Fibroblast of skin of right biceps (primary cell): ENCODE measurements at regions not wholly inside any gene's neighbourhood (a gene's known extent, or its start where the extent isn't known, plus 50 kb on each side); places are given as distances from the start of the nearest gene placed in this dataset.

ENCODE experiments used
- DNase-seq: peaks from one replicate; pipeline ENCODE4 v3.0.0-alpha.2; 2013

DNA sequence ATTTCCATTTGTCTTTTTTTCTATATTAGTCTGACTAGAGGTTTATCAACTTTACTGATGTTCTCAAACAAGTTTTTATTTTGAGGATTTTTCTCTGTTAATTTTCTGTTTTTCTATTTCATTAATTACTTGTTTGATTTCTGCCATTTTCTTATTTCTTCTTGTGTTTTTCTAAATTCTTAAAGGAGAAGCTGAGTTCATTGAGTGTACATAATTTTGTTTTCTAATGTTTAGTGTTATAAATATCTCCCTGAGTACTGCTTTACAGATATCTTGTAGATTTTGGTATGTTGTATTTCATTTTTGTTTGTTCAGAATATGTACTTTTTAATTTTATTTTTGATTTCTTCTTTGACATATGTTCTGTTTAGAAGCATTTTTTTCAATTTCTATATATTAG is 1404.3 kb upstream of the MIR17HG start:
- no peak for DNase-seq

GRCh38 chr13:89950225-89950624 is 1397.3 kb upstream of the MIR17HG start:
- no peak for DNase-seq

DNA sequence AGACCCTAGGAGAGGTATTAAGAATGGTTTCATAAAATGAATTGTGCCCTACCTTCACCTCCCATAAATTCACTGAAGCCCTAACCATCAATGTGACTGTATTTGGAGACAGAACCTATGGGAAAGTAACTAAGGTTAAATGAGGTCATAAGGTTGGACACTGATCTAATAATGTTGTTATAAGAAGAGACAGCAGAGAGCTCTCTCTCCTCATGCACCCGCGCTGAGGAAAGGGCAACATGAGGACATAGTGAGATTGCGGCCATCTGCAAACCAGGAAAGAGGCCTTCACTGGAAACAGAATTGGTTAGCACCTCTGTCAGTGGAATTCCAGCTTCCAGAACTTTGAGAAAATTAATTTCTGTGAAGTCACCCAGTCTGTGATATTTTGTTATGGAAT is 1396.1 kb upstream of the MIR17HG start:
- no peak for DNase-seq

GRCh38 chr13:89953581-89953980 is 1393.9 kb upstream of the MIR17HG start:
- DNase-seq: no peak

GRCh38 chr13:89955773-89956172 is 1391.7 kb upstream of the MIR17HG start:
- no peak for DNase-seq

- no peak for DNase-seq
Observed at GRCh38 chr13:89959074-89959473, 1388.4 kb upstream of the MIR17HG start.

DNA sequence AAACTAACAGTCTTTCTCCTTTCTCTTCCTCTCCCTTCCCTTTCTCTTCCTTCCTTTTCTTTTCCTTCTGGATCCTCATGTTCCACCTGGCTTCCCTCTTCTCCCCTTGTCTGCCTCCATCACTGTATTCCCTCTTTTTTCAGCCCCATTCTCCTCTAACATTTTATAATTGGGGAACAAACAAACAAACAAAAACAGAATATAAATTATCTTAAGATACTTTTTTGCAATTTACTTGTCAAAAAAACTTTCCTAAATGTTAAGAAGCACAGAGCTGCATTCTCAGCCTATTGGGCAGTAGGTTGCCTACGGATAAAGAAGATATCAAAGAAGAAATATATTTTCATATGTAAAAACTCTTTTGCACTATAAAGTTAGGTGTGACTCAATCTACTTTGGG is 1382.2 kb upstream of the MIR17HG start:
- no peak for DNase-seq

GRCh38 chr13:89966524-89966923 is 1381.0 kb upstream of the MIR17HG start:
- DNase-seq: no peak

DNA sequence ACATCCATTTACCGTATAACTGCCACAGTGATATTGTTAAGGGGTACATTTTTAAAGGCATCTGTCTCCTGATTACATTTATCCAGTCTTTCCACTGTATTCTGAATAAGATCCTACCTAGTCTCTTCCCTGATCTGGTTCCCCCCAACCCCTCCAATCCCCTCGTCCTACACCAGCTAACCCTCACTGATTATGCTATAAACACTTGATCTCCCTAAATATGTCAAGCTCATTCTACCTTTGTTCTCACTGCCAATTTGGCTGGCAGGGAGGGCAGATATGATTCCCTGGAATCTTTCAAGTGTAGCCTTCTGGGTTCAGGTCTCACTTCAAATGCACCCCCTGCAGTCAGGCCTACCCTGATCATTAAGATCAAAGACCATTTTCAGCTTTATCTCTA is 1379.8 kb upstream of the MIR17HG start:
- DNase-seq: no peak

GRCh38 chr13:89968470-89968869 is 1379.0 kb upstream of the MIR17HG start:
- DNase-seq: no peak

GRCh38 chr13:89970353-89970709 is 1377.2 kb upstream of the MIR17HG start:
- no peak for DNase-seq

GRCh38 chr13:89977203-89977602 is 1370.3 kb upstream of the MIR17HG start:
- no peak for DNase-seq

DNA sequence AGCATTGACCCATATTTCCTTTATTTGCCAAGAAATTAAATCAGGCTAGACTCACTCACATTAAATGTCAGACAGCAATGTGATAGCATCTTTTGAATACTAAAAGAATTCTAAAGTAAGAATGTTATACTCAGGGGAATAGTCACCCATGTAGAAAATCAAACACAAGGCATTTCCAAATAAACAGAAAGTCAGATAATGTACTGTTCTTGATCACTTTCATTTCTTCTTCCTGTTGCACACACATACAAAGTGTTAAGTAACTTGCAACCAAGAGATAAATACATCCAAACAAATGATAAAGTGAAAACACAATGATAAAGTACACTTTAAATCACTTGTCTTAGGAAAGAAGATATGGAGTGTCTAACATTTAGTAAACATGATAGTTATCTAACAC is 1366.6 kb upstream of the MIR17HG start:
- DNase-seq: no peak

- peak; percentile 17 for DNase-seq
Observed at GRCh38 chr13:89982407-89983095, 1364.9 kb upstream of the MIR17HG start.

DNA sequence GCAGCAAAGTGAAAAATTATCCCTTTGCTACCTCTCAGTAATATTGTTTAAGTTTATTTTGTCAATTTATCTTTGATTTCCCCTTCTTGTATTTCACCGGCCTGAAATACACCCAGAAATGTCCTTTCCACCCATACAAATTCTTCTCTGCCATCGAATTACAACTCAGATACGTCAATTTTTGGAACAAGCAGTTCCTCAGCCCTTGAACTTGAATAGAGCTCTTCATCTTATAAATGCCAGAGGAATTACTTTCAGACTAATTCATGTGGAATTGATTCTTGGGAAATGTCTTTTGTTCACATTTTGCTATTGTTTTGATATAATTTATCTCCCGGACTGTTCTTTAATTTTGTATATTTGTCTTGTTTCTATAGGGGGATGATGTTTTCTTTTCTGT is 1359.3 kb upstream of the MIR17HG start:
- DNase-seq: no peak

DNA sequence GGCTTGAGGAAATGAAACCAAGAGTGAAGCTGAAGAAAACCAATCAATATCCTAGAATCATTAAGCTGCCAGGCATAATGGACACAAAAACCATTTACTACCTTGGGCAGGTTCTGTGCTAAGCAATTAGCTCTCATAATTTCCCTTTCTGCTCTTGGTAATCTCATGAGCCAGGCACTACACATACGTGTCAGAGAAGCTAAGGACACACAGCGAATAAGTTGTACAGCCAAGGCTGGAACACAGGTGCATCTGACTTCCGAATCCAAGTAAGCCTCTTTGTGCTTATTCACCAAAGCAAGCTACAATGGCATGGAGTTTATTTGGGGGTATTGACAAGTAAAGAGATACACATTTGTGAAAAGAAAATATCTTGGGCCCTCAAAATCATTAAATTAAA is 1343.9 kb upstream of the MIR17HG start:
- DNase-seq: no peak

- no peak for DNase-seq
Observed at GRCh38 chr13:90008707-90009149, 1338.8 kb upstream of the MIR17HG start.

GRCh38 chr13:90014038-90014437 is 1333.4 kb upstream of the MIR17HG start:
- no peak for DNase-seq

DNA sequence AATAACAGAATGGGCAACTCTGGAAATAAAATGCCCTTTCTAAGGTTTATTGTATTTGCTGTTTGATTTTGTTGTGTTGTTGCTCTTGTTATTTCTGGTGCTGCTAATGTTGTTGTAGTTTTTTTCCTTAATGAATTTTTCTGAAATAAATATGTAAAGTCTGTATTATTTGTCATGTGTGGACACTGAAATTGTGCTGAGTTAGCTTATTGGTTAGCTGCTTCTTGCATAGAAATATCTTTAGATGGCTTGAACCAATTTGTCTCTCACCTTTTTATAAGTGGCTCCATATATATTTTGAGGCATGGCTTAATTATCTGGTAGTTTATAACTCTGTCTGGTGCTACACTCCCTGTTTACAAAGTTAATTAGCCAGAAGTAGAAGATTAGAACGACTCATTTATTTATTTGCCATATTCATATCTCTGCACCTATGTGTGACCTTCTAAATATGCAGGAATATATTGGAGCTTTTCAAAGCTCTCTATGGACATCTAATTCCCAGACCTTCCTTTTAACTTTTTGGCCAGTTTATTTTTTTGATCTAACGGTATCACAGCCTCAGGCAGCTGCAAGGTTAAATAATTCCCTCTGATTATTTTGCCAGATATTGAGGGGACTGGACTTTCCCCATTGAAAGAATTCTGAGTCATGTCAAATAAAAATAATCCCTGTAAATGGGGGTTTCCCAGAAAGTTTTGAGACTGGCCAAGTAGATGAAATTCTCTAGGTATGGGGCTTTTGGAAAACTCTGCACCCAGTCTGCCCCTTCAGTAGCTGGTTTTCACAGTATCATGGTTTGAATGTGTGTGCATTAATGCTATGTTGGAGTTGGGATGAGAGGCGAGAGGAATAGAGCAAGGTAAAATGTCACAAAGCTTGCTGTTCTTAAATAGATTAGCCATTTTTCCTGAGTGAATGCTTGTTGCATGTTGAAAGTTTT is 1331.7 kb upstream of the MIR17HG start:
- no peak for DNase-seq

- DNase-seq: no peak
Observed at GRCh38 chr13:90016688-90017087, 1330.8 kb upstream of the MIR17HG start.

- DNase-seq: no peak
Observed at GRCh38 chr13:90020536-90021070, 1326.9 kb upstream of the MIR17HG start.

GRCh38 chr13:90027409-90027808 is 1320.1 kb upstream of the MIR17HG start:
- DNase-seq: no peak

GRCh38 chr13:90032313-90032712 is 1315.2 kb upstream of the MIR17HG start:
- no peak for DNase-seq
